ENCODE measurements at regions not wholly inside any gene's neighbourhood (a gene's known extent, or its start where the extent isn't known, plus 50 kb on each side); places are given as distances from the start of the nearest gene placed in this dataset.

DNA sequence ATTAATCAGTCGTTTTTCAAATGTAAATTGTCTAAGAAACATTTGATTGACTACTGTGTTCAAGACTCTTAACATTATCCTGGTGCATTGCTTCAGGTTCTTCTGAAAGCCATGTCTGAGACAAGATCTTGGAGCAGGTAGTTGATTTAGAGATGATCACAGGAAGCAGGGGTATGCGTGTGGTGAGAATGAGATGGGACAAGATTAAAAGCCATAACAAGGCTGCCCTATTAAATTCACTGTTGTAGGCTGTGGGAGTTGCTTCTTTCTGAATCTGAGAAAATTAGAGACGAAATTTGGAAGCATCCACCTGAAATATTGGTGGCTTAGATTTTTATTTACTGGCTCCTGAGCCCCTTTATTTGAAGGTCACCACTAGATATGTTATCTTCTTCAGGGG, 687.4 kb upstream of the SLITRK6 start:
- no peak for TF ChIP-seq CTCF (IDR thresholded peaks at IDR 0.05)
- no peak for TF ChIP-seq POLR2A (IDR thresholded peaks at IDR 0.05)
